ENCODE measurements at regions not wholly inside any gene's neighbourhood (a gene's known extent, or its start where the extent isn't known, plus 50 kb on each side); places are given as distances from the start of the nearest gene placed in this dataset.

- intact Hi-C loops (cut with micrococcal nuclease) = no loop called here
Measured at GRCh38 chr2:221962186-221962585, 336.6 kb downstream of the PAX3 start.

GRCh38 chr2:221961561-221961960 lies 337.2 kb downstream of the PAX3 start:
- POLR2A ChIA-PET (ENCODE audit: unreplicated experiment) = interaction anchor here (0.7 kb wide), 1 partner anchor 39 kb away, joined by 4 read pairs; no protein-coding TSS in a partner anchor
- Histone ChIP-seq H3K4me1 (ENCODE audit: insufficient read depth, low read length) (no peaks in the 10 kb centered on the region), H3K9me2 (replicated peaks; ENCODE audit: low read length) (no peaks in the 10 kb centered on the region), H3K36me3 (ENCODE audit: low read depth, low read length) (no peaks in the 10 kb centered on the region), H3K79me2 (ENCODE audit: low read length) (no peaks in the 10 kb centered on the region), H3K4me3 (ENCODE audit: low read length) (no peak overlapping the region), H3K9ac (ENCODE audit: low read length) (no peak overlapping the region), H3K27me3 (ENCODE audit: low read length) (peaks cover 12% of the 10 kb centered on the region), H3K4me2 (ENCODE audit: low read length) (no peak overlapping the region), H3K27ac (ENCODE audit: low read length) (no peak overlapping the region), H3F3A (ENCODE audit: low read length, unreplicated experiment) (no peaks in the 10 kb centered on the region), H2AFZ (ENCODE audit: low read length) (no peak overlapping the region), H3K9me3 (ENCODE audit: low read length) (no peaks in the 10 kb centered on the region), H4K20me1 (ENCODE audit: low read length) (no peaks in the 10 kb centered on the region)
- no TSS peak for BruUV-seq (replicated peaks)
- DNase-seq = no peak
- no peak for ATAC-seq
- no peak for TF ChIP-seq EZH2 (IDR thresholded peaks at IDR 0.05; ENCODE audit: low read length, unreplicated experiment)
- no peak for TF ChIP-seq CTCF (conservative IDR thresholded peaks at IDR 0.05; ENCODE audit: low read depth, low read length)
- TF ChIP-seq EZH2phosphoT487 (IDR thresholded peaks at IDR 0.05; ENCODE audit: borderline replicate concordance, low read length) = no peak
- CTCF ChIA-PET = no interaction called here
- intact Hi-C loops (cut with micrococcal nuclease) = no loop called here

More at GRCh38 chr2:221962186-221962585, 336.6 kb downstream of the PAX3 start:
- peaks cover 12% of the 10 kb centered on the region for H3K27me3 ChIP-seq (ENCODE audit: low read length)
- H3K4me2 ChIP-seq (ENCODE audit: low read length) = no peak overlapping the region
- H3K36me3 ChIP-seq (ENCODE audit: low read depth, low read length) = no peaks in the 10 kb centered on the region
- H3K9ac ChIP-seq (ENCODE audit: low read length) = no peak overlapping the region
- no peak overlapping the region for H3K27ac ChIP-seq (ENCODE audit: low read length)
- ATAC-seq (no peak), DNase-seq (no peak)
- no peaks in the 10 kb centered on the region for H3K4me1 ChIP-seq (ENCODE audit: insufficient read depth, low read length)
- no peak overlapping the region for H3K4me3 ChIP-seq (ENCODE audit: low read length)
- no peaks in the 10 kb centered on the region for H4K20me1 ChIP-seq (ENCODE audit: low read length)
- H3F3A ChIP-seq (ENCODE audit: low read length, unreplicated experiment) = no peaks in the 10 kb centered on the region
- no peaks in the 10 kb centered on the region for H3K79me2 ChIP-seq (ENCODE audit: low read length)
- H3K9me3 ChIP-seq (ENCODE audit: low read length) = no peaks in the 10 kb centered on the region
- TF ChIP-seq EZH2phosphoT487 (IDR thresholded peaks at IDR 0.05; ENCODE audit: borderline replicate concordance, low read length) (no peak), EZH2 (IDR thresholded peaks at IDR 0.05; ENCODE audit: low read length, unreplicated experiment) (no peak), CTCF (conservative IDR thresholded peaks at IDR 0.05; ENCODE audit: low read depth, low read length) (no peak)
- CTCF ChIA-PET = no interaction called here
- no TSS peak for BruUV-seq (replicated peaks)
- POLR2A ChIA-PET (ENCODE audit: unreplicated experiment) = interaction anchor here (0.7 kb wide), 1 partner anchor 38 kb away, joined by 4 read pairs; no protein-coding TSS in a partner anchor
- no peak overlapping the region for H2AFZ ChIP-seq (ENCODE audit: low read length)
- H3K9me2 ChIP-seq (replicated peaks; ENCODE audit: low read length) = no peaks in the 10 kb centered on the region

- no TSS peak for BruUV-seq (replicated peaks)
- Histone ChIP-seq H3K27ac (ENCODE audit: low read length) (no peak overlapping the region), H3K27me3 (ENCODE audit: low read length) (peaks cover 12% of the 10 kb centered on the region), H3K4me2 (ENCODE audit: low read length) (no peak overlapping the region), H3K9me3 (ENCODE audit: low read length) (no peaks in the 10 kb centered on the region), H3F3A (ENCODE audit: low read length, unreplicated experiment) (no peaks in the 10 kb centered on the region), H2AFZ (ENCODE audit: low read length) (no peak overlapping the region), H4K20me1 (ENCODE audit: low read length) (no peaks in the 10 kb centered on the region), H3K9me2 (replicated peaks; ENCODE audit: low read length) (no peaks in the 10 kb centered on the region), H3K4me3 (ENCODE audit: low read length) (no peak overlapping the region), H3K9ac (ENCODE audit: low read length) (no peak overlapping the region), H3K36me3 (ENCODE audit: low read depth, low read length) (no peaks in the 10 kb centered on the region), H3K79me2 (ENCODE audit: low read length) (no peaks in the 10 kb centered on the region), H3K4me1 (ENCODE audit: insufficient read depth, low read length) (no peaks in the 10 kb centered on the region)
- intact Hi-C loops (cut with micrococcal nuclease) = no loop called here
- POLR2A ChIA-PET (ENCODE audit: unreplicated experiment) = no interaction called here
- CTCF ChIA-PET = no interaction called here
- TF ChIP-seq CTCF (conservative IDR thresholded peaks at IDR 0.05; ENCODE audit: low read depth, low read length) (peak; percentile 32; the same call in 1 of the 2 replicates), EZH2phosphoT487 (IDR thresholded peaks at IDR 0.05; ENCODE audit: borderline replicate concordance, low read length) (no peak)
- DNase-seq (peak; percentile 13), ATAC-seq (peak; percentile 27; the same call in 1 of the 2 replicates)
Measured at GRCh38 chr2:221958224-221958623, 340.6 kb downstream of the PAX3 start.
